HG03280 (cell line): ENCODE measurements at regions not wholly inside any gene's neighbourhood (a gene's known extent, or its start where the extent isn't known, plus 50 kb on each side); places are given as distances from the start of the nearest gene placed in this dataset.
"Not testable (repeated sequence)": the region's sequence is repeated elsewhere in the genome, so short reads cannot be mapped to it uniquely, and the experiment has no call there.

Source experiments
- ATAC-seq: cut with Tn5 transposase; IDR thresholded peaks from one replicate; pipeline ENCODE4 v1.9.1; 2021; ENCODE audit warnings: mild to moderate bottlenecking, moderate library complexity; ENCODE audit not compliant: unreplicated experiment

DNA sequence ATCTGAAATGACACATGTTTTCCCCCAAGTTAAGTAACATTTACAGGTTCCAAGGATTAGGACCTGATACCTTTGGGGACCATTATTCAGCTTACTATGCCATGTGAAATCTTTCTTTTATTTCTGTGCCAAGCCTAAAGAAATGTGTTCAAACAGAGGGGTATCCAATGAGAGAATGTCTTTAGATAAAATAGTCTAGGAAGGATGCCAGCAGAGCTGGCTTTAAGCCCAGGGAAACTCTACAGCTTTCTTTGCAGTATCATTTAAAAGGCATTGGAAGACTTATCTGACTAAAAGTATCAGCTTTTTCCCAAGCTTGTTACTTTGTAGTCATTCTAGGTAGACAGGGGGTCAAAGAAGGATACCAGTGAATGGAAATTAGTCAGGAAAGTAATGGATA lies 860.4 kb downstream of the PLA2G4A start:
- no peak for ATAC-seq

DNA sequence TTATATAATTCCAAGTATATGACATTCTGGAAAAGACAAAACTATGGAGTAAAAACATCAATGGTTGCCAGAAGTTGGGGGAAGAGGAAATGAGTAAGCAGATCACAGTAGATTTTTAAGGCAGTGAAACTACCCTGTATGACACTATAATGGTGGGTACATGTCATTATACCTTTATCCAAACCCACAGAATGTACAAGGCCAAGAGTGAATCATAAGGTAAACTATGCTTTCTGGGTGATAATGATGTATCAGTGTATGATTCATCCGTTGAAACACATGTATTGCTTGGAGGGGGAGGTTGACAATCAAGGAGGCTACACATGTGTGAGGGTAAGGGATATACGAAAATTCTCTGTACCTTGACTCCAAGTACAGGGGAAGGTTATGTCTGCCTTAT lies 862.7 kb downstream of the PLA2G4A start:
- no peak for ATAC-seq

DNA sequence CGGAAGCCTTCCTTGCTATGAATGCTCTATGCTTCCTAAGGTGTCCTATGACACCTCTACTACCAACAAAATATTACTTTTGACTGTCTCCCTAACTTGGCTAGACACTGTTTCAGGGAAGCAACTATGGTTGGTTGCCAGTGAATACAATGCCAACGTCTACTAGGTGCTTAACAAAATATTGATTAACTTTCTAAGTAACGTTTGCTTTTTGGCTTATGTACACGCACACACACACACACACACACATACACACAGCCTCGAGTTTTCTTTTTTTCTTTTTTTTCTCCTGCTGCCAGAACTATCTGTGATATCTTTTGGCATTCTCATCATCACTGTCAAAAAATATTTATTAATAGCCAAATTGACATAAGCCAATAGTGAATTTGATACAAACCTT lies 864.0 kb downstream of the PLA2G4A start:
- no peak for ATAC-seq

DNA sequence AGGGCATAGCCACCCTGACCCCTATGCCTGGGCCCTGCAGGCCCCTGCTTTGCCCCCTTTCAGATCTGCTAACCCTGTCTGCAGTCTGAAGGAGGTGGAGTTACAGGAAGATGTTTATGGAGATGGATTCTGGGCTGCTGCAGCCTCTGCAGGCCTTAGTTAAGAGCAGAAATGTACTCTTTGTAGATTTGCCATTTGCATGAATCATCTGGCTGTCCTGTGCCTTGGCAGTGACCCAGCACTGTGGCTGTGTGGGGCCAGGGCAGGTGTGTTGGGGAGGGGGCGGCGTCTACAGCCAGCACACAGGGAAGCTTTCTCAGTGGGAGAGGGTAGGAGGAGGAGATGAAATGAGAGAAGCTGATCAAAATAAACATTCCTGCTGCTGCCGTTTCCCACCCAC lies 867.3 kb downstream of the PLA2G4A start:
- no peak for ATAC-seq

DNA sequence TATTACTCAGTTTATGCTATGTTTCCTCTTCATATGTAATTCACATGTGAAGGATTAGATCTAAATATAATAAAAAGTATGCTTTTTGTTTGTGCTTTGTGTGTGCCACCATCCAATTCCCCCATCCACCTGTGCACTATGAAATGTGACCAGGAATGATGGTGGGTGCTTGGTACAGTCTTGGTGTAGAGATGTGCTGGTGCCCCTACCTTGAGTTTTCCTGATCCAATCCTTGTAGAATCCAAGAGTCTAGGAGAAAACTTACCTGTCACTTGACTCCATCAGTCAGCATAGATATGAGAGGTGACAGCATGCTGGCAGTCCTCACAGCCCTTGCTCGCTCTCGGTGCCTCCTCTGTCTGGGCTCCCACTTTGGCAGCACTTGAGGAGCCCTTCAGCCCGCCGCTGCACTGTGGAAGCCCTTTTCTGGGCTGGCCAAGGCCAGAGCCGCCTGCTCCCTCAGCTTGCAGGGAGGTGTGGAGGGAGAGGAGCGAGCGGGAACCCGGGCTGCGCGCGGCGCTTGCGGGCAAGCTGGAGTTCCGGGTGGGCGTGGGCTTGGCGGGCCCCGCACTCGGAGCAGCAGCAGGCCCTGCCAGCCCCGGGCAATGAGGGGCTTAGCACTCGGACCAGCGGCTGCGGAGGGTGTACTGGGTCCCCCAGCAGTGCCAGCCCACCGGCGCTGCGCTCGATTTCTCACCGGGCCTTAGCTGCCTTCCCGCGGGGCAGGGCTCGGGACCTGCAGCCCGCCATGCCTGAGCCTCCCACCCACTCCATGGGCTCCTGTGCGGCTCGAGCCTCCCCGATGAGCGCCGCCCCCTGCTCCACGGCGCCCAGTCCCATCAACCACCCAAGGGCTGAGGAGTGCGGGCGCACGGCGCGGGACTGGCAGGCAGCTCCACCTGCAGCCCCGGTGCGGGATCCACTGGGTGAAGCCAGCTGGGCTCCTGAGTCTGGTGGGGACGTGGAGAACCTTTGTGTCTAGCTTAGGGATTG lies 874.7 kb downstream of the PLA2G4A start:
- ATAC-seq = not testable (repeated sequence)

DNA sequence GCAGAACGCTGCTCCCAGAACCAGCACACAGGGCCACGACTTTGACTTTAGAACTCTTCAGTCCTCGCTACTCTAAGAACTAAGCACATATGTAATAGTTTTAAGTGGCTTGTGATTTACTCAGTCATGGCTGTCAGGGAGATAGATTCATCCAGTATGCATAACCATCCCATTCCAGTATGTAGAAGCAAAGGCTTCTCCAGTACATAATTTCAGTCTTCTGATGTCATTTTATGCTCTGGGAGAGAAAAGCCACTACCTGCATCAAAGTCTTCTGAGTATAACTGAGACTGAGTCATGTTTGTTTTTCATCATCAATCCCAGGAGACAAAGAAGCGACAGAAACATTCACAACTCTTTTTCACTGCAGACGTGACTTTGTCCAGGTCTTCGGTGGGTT lies 885.7 kb downstream of the PLA2G4A start:
- ATAC-seq = no peak

DNA sequence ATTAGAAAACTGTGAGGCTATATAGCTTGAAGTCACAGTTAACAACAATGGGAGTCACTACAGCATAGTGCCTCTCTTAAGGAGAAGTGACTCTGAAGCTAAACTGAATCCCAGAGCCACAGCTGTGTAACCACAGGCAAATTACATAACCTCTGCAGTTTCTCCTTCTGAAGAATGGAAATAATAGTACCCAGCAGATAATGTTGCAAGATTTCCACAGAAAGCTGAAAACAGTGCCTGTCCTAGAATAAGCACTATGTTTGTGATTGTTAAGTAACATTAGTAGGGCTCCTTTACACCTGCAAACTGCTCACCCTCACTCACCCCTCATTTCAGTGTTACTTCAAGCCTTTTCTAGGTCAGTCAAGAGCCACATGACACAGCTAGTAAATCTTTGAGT lies 886.7 kb downstream of the PLA2G4A start:
- no peak for ATAC-seq

DNA sequence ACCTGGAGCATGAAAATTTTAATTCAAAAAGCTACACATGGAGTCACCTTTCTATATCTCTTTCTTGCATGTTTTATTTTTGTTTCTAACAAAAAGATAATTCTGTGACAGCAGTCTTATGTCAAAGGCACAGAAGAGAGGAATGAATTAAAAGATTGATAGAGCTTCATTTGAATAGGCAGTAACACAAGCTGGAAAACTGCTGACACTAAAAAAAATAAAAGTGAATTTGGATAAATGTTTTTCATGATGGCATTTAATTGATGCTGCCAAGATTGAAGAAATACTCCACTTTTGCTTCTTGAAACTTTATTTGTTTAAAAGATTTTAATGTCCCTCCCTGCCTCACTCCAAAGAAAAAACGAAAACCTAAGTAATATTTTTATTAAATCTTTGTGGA lies 887.4 kb downstream of the PLA2G4A start:
- ATAC-seq = no peak

DNA sequence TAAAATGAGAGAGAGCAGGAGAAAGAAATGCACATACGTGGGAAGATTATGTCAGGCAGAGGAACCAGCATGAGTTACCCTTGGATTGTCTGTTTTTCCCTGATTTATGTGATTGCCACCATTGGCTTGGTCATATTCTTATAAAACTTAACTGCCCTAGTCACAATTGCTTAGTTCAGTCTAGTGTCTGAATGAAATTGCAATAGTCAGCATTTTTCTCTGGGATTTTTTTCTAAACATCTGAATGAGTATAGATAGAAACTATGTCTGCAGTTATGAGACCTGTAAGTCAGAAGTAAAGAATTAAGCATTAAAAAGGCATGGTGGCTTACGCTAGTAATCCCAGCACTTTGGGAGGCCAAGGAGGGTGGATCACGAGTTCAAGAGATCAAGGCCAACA lies 889.8 kb downstream of the PLA2G4A start:
- ATAC-seq = no peak

DNA sequence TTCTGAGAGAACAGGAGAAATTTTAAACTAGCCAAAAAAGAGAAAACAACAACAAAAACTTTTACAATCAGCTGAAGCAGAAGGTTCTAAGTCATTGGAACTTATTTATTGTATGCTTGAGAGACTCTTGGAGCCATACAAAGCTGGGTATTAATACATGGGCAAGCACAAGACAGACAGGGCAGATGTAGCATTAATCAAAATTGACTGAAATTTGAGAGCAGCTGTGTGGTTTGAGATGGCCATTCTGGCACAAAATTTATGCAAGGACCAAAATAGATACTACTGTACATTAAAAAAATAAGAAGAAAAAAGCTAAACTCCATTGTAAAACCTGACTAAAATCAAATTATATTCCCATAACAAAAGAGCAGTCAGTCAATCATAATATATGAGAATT lies 892.5 kb downstream of the PLA2G4A start:
- no peak for ATAC-seq

DNA sequence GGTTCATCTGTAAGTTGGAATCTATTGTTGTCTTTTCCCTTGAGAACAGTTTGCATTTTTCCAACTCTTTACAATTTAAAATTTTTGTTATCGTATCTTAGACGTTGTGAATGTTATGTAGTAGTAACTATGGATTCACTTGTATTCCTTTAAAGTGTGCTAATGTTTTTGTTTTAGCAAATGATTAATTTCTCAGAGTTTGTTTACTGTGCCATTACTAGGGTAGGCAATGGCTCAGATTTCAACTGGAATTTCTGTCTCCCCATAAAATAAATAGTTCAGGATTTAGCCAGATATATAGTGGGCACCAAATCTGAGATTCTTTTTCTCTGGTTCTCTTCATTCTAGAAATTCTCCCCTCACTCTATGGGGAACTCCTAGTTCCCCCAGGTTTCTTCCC lies 896.5 kb downstream of the PLA2G4A start:
- no peak for ATAC-seq

DNA sequence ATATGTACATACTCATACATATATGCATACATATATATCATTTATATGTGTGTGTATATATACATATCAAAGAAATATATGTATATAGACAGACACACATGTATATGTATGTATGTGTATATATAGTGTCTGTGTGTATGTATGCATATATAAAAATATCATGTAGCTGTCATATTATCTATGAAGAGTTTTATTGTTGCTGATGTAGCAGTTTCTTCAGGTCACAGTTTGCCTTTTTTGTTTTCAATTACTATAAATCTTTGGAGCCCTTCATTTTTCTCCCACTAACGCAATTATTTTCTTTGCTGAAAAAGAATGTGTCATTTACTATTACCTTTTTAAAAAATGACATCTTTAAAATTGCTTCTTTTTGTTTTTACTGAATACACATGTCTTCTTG lies 904.5 kb downstream of the PLA2G4A start:
- no peak for ATAC-seq

DNA sequence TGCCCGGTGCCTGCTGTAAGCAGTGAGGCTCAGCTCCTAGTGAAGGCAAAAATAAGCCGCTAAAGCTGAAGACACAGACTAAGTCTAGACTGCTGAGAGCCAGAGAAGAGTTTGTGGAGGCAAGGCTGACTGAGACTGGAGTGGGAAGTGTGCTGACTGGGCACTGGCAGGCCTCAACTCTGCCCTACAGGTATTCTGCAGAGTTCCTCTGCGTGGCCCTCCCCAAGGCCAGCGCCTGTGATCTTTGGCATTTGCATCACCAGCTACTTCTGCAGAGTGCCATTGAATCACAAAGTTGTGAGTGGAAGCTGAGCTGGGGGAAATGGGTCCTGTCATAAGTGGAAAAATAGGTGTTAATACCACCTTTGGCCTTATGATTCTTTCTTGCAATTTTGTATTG lies 905.7 kb downstream of the PLA2G4A start:
- ATAC-seq = no peak

DNA sequence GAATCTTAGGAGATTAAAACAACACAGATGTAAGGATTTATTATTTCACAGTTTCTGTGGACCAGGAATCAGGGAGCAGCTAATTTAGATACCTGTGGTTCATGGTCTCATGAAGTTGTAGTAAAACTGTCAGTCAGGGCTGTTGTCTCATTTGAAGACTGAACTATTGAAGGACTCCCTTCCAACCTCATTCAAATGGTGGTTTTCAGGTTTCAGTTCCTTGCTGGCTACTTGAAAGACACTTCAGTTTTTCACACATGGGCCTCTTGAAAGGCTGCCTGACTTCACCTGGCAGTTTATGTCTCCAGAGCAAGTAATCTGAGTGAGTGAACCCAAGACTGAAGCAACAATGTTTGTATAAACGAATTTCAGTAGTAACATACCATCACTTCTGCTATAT lies 915.9 kb downstream of the PLA2G4A start:
- ATAC-seq = peak; percentile 85

DNA sequence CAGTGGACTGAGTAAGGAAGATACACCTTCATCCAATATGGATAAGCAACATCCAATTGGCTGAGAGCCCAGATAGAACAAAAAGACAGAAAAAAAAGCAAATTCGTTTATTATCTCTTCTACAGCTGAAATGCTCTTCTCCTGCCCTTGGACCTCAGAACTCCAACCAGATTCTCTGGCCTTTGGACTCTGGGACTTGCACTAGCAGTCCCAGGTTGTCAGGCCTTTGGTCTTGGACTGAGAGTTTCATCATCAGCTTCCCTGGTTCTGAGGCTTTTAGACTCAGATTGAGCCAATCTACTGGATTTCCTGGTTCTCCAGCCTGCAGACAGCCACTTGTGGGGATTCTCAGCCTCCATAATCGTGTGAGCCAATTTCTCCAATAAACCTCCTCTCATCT lies 926.8 kb downstream of the PLA2G4A start:
- no peak for ATAC-seq

DNA sequence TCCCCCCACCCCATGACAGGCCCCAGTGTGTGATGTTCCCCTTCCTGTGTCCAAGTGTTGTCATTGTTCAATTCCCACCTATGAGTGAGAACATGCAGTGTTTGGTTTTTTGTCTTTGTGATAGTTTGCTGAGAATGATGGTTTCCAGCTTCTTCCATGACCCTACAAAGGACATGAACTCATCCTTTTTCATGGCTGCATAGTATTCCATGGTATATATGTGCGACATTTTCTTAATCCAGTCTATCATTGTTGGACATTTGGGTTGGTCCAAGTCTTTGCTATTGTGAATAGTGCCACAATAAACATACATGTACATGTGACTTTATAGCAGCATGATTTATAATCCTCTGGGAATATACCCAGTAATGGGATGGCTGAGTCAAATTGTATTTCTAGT lies 927.9 kb downstream of the PLA2G4A start:
- ATAC-seq = not testable (repeated sequence)

DNA sequence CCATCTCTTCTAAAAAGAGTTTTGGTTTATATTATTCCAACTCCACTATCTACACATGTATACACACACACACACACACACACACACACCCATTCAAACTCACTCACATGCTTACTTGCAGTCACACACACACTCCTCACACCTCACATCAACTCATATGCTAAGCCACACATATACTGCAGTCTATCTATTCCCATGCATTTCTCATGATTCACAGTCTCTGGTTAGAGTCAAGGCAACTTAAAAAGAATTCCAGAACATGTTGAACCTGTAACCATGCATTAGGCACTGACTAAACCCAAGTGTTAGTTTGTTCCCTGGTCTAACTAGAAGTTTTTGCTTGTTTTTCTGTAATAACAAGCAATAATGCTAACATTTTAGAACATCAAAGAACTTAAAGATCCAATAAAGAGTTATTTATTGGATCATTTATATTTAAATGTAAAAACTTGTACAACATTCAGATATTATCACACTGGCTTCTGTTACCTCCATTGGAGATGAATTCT lies 931.1 kb downstream of the PLA2G4A start:
- ATAC-seq = no peak

DNA sequence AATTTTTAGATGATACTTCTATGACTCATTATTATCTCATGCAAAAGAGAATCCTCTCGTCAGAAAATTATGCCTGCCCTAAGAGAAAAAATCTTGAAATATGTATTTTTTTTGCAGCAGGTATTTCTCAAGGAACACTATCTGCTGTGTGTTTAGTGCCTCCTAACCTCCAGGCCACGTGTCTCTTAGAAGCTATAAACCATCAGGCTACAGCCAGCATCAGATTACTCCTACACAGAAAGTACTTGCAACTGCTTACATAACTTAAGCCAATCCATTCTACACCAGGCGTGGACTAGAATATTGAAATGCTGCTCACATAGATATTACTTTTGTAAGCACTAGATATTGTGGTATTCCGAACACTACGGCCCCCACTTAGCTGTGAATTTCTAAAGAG lies 933.4 kb downstream of the PLA2G4A start:
- ATAC-seq = no peak

DNA sequence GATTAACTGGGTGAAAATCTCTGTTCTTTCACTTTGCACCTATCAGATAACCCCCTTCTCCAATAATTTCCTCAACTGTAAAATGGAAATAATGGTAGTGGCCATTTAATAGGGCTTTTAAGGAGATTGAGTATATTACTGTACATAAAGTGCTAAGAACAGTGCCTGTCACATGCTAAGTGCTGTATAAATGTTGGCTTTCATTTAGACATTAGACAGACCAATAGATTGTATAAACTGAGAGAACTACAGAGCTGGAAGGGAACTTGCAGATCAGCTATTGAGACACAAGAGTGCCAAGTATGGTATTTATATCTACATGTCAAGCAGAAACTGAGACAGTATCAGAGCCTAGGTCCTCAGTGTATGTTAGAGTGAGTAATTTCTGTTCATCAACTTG lies 934.7 kb downstream of the PLA2G4A start:
- no peak for ATAC-seq

DNA sequence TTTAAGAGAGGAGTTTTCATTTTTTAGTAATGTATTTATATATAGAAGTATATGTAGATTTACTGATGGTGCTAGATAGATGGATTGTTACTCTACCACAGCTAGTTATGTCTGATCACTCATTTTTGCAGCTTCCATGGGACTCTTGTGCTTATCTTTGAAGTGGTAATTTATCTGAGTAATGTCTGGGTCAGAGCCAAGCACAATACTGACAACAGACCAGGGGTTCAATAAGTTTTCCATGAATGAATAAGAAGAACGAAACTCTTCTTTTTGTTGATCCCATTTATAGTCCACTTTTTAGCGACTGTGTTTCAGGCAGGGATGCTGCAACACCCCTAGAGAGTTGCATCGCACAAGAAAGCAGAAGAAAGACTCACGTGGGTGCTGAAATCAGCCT lies 935.2 kb downstream of the PLA2G4A start:
- ATAC-seq = no peak

DNA sequence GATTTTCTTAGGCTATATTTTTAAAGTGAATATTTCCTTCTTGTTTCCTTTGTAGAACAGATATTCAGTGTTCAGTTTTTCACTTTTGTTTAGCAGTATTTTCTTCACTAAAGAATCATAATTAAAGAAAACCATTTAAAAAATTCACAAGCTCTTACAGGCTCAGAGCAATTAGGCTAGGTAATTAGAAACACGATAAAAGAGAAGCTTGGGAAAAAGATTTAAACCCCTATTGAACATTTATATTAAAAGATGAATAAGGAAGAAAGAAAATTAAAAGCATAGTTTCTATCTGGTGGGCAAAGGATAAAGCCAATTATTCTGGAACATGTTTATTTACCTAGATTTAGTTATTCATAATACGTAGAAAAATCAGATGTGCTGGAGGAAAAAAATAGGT lies 942.6 kb downstream of the PLA2G4A start:
- no peak for ATAC-seq

DNA sequence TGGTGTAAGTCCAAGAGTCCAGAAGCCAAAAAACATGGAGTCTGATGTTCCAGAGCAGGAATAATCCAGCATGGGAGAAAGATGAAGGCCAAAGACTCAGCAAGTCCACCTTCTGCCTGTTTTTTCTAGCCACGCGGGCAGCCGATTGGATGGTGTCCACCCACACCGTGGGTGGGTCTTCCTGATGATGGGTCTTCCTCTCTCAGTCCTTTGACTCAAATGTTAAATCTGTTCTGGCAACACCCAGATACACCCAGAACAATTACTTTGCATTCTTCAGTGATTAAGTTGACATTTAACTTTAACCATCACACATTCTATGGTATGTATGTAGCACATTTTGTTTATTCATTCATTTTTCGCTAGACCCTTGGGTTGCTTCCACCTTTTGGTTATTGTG lies 944.4 kb downstream of the PLA2G4A start:
- ATAC-seq = no peak

DNA sequence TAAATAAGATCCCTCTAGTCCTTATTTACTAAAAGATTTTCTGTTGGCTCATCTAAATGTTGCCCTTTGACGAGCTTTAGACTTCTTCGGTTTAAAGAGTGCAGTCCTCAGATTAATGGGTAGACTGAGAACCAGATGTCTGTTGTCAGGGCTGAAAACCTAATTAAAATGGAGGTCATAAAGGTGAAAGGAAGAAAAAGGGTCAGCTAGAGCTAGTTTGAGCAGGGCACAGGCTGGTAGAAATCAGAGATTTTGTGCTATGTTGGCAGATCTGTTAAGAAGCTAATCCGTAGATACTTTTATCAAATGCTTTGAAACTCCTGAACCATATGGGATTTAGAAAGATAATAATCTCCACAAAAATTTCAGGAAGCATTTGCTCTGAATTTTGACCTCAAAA lies 959.0 kb downstream of the PLA2G4A start:
- ATAC-seq = no peak
